Amygdala (tissue), 56 donors: ENCODE measurements at regions not wholly inside any gene's neighbourhood (a gene's known extent, or its start where the extent isn't known, plus 50 kb on each side); places are given as distances from the start of the nearest gene placed in this dataset.

Source experiments
- DNase-seq, 56 donors: peaks; one replicate each; lab custom pipeline; 2025; lab: John Stamatoyannopoulos, UW

- no peak for DNase-seq
Observed at GRCh38 chr21:22490049-22490448, 1491.8 kb downstream of the NCAM2 start.

- no peak for DNase-seq
Observed at GRCh38 chr21:22516230-22516629, 1518.0 kb downstream of the NCAM2 start.

GRCh38 chr21:22535630-22536029 lies 1537.4 kb downstream of the NCAM2 start:
- no peak for DNase-seq

GRCh38 chr21:22536509-22536908 lies 1538.3 kb downstream of the NCAM2 start:
- no peak for DNase-seq

GRCh38 chr21:22544747-22545146 lies 1546.5 kb downstream of the NCAM2 start:
- no peak for DNase-seq

GRCh38 chr21:22552390-22552789 lies 1554.2 kb downstream of the NCAM2 start:
- no peak for DNase-seq

- DNase-seq: no peak
Observed at GRCh38 chr21:22554690-22555316, 1556.6 kb downstream of the NCAM2 start.

GRCh38 chr21:22556829-22557228 lies 1558.6 kb downstream of the NCAM2 start:
- no peak for DNase-seq

GRCh38 chr21:22561946-22562345 lies 1563.7 kb downstream of the NCAM2 start:
- DNase-seq: no peak

GRCh38 chr21:22573834-22574233 lies 1575.6 kb downstream of the NCAM2 start:
- DNase-seq: no peak

- peak in 2 of 56 donors; percentile 3 for DNase-seq
Observed at GRCh38 chr21:22575165-22575584, 1577.0 kb downstream of the NCAM2 start.

- DNase-seq: no peak
Observed at GRCh38 chr21:22579741-22580140, 1581.5 kb downstream of the NCAM2 start.

GRCh38 chr21:22582026-22582425 lies 1583.8 kb downstream of the NCAM2 start:
- no peak for DNase-seq

GRCh38 chr21:22584308-22584707 lies 1586.1 kb downstream of the NCAM2 start:
- DNase-seq: no peak

GRCh38 chr21:22585558-22585957 lies 1587.3 kb downstream of the NCAM2 start:
- DNase-seq: no peak

- DNase-seq: no peak
Observed at GRCh38 chr21:22597660-22598255, 1599.5 kb downstream of the NCAM2 start.

- DNase-seq: no peak
Observed at GRCh38 chr21:22609802-22610201, 1611.6 kb downstream of the NCAM2 start.

GRCh38 chr21:22627911-22628310 lies 1629.7 kb downstream of the NCAM2 start:
- no peak for DNase-seq

GRCh38 chr21:22630953-22631465 lies 1632.8 kb downstream of the NCAM2 start:
- no peak for DNase-seq

GRCh38 chr21:22632176-22632575 lies 1634.0 kb downstream of the NCAM2 start:
- DNase-seq: no peak

GRCh38 chr21:22649246-22649645 lies 1651.0 kb downstream of the NCAM2 start:
- DNase-seq: no peak

GRCh38 chr21:22650226-22650625 lies 1652.0 kb downstream of the NCAM2 start:
- no peak for DNase-seq
